ENCODE measurements at regions not wholly inside any gene's neighbourhood (a gene's known extent, or its start where the extent isn't known, plus 50 kb on each side); places are given as distances from the start of the nearest gene placed in this dataset.
"Not testable (repeated sequence)": the region's sequence is repeated elsewhere in the genome, so short reads cannot be mapped to it uniquely, and the experiment has no call there.

DNA sequence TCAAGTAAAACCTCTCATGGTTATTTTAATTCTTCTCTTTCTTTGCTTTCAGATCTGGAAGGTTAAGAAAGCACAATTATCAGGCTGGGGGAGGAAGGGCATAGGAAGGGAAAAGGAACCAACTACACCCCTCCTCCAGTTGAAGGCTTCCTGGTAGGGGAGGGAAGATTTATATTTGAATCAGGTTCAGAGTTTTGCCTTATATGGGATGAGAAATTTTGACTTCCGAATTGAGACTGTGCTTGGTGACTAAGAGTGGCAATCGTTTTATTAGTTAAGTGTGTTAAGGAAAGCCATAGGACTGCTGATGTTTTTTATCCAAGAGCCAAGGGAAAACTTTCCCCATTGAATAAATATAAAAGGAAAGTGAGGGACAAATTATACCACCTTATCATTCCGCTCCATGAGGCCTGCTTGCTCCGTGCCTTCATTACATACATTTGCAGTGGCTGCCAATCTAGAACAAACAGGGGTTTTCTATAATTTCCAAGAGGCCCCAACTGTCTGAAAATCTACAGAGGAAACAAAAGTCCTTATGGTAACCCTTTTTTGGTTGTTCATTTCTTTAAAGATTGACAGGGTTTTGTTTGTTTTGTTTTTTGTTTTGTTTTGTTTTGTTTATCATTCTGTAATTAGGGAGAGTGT lies 115.7 kb upstream of the EPB41L4A start:
- DNase-seq: no peak

DNA sequence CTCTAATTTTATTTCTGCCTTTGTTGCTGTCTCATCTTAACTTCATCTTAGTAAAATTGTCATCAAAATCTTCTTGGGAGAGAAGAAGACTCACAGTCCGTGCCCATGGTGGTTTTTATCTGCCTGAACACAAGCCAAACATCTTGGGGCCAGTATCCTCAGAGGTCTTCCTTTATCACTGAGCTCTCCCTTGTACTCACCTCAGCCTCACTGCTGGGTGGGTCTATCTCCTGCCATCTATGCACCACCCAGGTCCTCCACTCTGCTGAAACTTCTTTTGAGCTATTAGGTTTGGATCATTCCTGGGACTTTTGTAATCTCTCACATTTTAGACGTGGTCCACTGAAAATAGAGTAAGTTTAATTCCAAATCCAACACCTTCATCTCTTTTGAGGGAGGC lies 116.3 kb upstream of the EPB41L4A start:
- no peak for DNase-seq

DNA sequence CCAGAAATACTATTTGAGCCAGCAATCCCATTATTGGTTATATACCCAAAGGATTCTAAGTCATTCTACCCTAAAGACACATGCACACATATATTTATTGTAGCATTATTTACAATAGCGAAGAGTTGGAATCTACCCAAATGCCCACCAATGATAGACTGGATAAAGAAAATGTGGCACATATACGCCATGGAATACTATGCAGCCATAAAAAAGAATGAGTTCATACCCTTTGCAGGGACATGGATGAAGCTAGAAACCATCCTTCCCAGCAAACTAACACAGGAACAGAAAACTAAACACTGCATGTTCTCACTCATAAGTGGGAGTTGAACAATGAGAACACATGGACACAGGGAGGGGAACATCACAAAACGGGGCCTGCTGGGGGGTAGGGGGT lies 125.5 kb upstream of the EPB41L4A start:
- not testable (repeated sequence) for DNase-seq

DNA sequence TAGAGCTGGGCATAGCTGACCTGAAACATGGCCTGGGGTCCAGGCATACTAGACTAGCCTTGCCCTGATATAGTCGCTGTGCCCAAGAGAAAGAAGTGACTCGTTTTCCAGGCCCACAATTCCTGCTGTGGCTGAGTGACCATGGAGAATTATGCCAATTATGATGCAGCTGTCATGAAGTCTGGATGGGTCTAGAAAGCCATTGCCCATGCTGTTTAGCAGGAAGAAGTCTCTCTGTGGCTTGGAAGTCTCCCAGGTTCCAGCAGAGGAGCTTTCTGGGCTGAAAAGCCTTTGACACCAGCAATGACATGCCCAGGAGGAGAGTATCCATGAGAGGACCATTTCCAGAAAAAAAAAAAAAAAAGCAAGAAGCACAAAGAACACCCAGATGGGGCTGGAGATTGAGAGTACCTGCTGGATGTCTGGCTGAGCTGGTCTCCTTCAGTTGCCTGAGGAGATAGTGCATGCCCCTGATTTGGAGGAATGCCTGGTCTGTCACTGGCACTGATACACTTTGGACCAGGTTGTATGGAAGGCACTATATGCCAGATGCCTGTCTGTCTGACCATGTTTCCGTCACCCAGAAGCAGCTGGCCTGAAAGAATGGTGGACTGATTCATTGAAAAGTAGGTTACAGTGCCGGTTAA lies 128.0 kb upstream of the EPB41L4A start:
- no peak for DNase-seq

DNA sequence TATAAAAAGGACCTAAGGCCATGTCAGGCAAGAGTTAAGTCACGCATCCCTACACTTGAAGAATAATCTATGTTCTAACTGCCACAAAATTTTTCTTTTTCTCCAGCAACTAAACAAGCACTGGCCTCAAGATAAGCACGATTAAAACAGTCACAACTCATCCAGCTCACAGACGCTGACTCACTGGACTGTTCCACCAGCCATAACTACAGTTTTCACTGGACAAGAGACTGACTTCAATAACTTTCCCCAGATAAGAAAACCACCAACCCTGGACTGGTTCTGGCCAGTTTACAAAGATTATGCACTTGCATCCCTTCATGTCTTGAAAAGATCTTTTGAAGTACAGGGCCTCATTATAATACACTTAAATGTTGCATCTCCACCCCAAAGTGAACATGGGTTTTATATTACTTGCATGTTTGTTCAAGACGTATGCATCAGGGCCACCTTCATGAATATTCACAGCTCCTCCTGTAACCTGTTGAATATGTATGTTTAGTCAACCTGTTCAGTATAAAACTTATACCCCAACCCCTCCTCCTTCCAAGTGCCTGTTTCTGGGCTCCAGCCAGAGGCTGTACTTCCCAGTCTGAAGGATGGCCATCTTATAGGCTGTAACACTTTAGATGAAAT lies 129.3 kb upstream of the EPB41L4A start:
- no peak for DNase-seq

DNA sequence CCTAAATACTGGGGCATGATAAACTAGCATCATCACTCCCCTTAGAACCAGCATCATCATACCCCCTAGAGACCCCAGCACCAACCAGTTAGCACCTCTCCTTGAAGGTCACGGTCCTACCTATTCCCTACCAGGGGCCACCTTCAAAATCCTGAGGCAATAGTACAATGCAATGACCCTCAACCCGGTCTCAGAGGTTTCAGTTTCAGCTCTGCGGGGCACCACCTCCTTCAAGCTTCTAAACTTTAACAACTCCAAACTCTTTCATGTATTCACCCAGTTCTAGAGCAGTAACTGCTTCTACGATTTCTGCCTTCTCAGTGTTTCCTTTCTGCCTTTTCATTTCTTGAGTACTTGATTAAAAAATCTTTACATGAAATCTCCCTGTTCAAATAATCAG lies 130.1 kb upstream of the EPB41L4A start:
- no peak for DNase-seq

DNA sequence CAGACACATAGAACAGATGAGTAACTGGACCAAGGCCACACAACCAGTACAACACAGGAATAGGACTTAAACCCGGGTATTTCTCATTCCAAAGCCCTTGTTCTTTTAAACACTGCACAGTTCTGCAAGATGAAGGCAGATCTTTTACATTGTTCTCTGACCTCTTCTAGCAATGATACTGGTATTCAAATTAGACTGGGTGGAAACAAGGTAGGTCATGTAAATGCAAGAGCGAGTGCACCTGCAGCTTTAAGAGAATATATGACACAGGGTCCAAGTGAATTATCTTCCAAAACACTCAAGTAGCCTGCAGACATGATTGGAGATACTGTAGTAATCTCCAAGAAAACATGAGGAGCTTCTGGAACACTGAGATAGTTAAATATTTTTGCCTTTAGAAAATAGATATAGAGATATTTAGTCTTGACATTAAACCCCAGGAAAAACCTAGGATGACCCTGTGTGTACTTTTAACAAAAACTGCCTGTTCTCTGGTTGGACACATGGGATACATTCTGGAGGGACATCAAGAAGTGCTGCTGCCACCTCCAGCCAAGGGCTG lies 130.6 kb upstream of the EPB41L4A start:
- DNase-seq: no peak

DNA sequence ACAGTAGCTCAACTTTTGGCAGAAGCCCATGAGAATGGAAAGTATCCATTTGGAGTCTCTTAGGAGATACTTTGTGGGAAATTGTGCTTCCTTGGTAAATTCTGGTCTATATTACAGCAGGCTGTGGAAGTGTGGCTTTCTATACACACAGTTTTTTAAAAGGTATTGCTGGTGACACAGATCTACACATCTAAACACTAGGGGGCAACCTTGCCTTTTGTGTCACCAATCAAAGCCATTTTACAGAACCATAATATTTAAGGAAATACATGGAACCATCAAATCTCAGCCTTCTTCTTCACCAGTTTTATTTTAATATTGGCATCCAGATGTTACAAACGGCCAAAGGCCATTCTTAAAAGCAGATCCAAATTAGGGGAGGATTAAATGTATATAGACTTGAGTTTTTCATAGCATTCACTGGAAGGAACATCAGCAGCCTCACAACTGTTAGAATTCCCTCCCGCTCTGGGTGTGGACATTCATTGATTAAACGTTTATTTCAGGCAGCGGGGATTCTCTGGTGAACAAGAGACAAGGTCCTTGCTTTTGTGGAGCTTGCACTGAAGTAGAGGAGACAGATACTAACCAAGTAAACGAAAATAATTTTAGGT lies 132.4 kb upstream of the EPB41L4A start:
- DNase-seq: peak; percentile 69

DNA sequence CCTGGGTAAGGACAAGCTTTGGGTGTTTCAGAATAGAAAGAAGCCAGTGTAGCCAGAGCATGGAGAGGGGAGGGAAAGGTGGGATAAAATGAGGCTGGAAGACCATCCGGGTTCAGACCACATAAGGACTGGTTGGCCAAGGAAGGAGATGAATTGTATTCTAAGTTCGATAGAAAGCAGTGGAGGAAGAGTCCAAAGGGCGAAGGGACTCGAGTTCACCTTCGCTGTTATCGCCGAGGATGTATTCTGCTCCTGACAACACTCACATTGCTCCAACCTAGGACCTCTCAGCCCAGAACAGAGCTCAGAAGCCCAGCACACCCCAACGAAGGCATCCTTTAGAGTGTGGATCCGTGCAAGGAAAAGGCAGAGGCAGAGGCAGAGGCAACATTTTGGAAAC lies 133.1 kb upstream of the EPB41L4A start:
- DNase-seq: no peak

DNA sequence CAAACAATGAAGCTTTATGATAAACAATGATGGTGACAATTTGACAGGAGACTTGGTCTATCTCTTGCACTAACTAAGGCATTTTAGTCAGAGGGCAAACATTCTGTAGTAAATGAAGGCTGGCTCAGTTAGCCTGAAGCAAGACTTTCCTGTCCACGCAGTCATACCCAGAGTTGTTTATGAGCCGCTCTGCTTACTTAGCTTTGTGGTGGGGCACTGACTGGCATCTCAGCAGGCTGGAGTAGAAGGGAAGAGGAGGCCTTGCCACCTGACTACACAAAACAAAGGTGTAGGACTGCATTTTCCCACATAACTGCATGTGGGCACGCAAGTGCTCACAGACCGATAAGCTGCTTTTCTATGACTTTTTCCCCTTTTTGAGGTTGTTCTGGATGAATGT lies 133.7 kb upstream of the EPB41L4A start:
- no peak for DNase-seq

DNA sequence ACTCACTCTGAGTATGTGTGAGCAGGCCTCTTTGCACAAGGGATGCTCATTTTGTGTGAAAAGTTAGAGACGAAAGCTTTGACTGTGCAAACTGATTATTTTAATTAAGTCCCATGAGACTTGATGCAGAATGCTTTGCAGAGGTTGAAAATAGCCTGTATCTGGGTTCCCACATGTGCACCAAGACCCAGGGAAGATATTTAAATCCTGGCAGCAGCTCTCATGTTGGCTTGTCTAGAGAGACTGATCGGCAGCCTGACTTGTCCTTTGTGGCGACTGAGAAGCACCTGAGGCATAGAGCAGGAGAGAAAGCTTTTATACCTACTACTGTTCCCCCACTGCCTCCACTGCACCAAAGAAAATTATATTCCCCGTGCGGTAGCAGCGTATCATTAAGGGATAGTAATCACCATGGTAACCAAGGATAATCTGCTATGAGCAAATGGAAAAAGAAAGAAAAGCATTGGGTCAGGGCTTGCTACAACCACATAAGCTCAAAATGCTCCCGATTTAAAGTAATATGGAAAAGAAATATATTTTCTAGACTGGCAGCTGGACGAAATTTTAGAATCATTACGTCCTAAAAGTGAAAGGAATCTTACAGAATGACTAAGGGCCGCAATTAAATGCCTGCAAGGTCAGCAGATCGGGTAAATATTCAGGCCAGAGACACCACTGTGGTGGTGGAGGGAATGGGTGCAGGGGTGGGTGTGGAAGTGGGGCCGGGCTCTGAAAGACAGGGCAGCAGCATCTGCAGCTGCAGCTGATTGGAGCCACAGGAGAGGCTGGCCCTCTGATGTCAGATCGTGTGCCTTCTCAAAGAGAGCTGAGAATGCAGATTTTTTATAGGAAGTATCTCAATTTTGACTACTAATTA lies 135.3 kb upstream of the EPB41L4A start:
- DNase-seq: peak; percentile 32

DNA sequence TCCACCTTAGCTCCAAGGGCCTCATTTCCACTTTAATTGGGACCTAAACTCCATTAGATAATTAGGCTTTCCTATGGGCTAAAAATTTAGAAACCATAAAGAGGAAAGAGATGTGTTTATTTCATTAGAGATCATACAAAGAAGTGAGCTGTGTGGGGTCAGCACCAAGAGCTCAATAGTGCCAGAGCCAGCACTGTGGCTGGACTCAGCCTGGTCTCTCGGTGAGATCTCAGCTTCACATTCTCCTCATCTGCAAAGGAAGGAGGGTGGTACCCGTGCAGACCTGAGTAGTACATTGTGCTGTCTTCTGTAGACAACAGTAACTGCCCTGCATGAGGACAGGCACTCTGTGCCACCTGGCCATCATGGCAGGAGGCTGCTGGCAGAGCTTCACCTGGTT lies 136.1 kb upstream of the EPB41L4A start:
- DNase-seq: no peak

DNA sequence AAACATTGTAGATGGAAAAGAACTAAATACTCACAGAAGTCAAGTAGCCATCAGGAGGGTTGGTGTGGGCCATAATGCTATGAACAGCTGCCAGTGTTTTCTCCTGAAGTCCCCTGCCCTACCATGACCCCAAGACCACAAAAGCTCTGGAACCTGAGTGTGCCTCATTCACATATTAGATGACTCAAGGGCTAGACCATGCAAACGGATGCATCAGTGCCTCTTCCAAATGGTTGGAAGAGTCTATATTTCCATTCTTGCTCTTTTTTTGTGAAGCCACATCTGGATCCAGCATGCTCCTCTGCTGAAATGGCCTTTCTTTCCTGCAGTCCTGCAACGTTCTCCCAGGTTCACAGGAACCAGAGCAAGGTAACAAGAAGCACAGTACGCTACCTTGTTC lies 136.6 kb upstream of the EPB41L4A start:
- no peak for DNase-seq

DNA sequence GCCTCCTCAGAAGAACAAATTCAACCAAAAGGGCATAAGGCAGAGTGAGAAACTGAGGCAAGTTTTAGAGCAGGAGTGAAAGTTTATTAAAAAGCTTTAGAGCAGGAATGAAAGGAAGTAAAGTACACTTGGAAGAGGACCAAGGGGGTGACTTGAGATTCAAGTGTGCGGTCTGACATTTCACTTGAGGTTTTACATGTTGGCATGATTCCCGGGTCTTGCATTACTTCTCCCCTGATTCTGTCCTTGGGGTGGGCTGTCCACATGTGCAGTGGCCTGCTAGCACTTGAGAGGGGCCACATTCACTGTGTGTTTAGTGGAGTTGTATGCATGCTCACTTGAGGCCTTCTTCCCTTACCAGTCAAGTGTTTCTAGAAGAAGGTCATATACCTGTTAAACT lies 140.4 kb upstream of the EPB41L4A start:
- not testable (repeated sequence) for DNase-seq

DNA sequence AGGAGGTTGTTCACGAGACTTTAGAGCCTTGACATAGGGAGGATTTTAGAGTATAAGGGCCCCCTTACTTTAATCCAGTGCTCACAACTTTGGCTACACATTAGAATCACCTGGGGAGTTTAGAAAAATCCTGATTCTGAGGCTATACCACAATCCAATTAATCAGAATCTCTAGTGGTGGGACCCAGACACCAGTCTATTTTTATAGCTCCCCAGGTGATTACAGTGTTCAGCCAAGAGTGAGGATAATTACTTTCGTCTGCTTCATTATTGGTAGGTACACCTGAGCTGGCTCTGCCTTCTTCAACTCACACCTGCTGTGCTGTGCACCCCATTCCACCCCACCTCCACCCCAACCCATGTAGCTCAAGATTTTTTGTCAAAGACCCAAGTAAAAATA lies 141.3 kb upstream of the EPB41L4A start:
- DNase-seq: no peak

DNA sequence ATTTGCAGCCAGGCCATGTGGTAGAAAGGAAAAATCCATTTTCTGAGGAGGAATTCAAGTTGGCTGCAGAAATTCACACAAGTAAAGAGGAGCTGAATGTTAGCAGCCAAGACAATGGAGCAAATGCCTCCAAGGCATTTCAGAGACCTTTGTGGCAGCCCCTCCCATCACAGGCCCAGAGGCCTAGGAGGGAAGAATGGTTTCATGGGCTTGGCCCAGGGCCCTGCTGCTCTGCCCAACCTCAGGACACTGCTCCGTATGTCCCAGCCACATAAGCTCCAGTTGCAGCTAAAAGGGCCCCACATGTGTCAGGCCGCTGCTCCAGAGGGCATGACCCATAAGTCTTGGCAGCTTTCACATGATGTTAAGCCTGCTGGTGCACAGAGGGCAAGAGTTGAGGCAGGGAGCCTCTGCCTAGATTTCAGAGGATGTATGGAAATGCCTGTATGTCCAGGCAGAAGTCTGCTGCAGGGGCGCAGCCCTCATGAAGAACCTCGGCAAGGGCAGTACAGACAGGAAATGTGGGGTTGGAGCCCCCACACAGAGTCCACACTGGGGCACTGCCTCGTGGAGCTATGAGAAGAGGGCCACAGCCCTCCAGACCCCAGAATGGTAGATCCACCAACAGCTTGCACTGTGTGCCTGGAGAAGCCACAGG lies 144.2 kb upstream of the EPB41L4A start:
- DNase-seq: no peak

DNA sequence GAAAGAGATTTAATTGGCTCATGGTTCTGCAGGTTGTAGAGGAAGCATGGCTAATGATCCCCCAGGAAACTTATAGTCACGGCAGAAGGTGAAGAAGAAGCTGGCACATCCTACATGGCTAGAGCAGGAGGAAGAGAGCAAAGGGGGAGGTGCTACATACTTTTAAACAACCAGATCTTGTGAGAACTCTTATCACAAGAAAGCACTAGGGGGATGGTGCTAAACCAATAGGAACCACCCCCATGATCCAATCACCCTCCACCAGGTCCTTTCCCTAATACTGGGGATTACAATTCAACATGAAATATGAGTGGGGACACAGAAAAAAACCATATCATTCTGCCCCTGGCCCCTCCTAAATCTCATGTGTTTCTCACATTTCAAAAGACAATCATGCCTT lies 147.2 kb upstream of the EPB41L4A start:
- DNase-seq: no peak

DNA sequence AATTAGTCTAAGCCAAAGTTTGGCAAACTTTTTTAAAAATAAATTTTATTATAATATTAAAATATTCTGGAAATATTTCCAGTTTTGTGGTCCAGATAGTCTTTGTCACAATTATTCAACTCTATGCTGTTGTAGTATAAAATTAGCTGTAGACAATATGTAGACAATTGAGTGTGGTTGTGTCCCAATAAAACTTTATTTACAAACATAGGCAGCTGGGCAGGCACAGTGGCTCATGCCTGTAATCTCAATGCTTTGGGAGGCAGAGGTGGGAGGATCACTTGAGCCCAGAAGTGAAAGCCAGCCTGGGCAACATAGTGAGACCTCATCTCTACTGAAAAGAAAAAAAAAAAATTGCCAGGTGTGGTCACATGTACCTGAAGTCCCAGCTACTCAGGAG lies 150.5 kb upstream of the EPB41L4A start:
- DNase-seq: no peak

DNA sequence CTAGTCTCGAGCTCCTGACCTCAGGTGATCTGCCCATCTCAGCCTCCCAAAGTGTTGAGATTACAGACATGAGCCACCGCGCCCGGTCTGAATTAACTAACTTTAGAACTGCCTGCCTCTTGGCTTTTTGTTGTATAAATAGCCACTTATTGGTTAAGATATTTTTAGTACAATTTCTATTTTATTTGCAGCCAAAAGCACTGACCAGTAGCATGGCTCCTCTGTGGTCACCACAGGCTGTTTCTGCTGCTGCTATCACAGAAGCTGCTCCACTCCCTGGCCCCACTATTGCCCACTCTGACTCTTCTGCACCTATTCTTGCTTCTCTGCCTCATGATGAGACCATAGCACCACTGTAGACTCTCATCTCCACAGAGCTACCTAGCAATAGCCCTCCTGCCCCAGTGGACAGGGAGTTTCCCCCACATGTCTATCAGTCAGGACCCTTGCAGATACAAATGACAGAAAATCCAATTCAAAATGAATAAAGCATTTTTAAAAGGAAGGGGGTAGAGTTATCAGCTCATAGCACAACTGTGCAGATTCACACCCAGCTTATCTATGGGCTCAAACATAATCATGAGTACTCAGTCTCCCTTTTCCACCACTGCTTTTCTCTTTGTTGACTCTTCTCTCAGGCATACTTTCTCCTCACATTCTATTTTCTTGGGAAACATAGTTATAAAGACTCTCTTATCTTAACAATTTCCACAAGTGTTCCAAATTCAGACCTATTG lies 151.8 kb upstream of the EPB41L4A start:
- DNase-seq: no peak

DNA sequence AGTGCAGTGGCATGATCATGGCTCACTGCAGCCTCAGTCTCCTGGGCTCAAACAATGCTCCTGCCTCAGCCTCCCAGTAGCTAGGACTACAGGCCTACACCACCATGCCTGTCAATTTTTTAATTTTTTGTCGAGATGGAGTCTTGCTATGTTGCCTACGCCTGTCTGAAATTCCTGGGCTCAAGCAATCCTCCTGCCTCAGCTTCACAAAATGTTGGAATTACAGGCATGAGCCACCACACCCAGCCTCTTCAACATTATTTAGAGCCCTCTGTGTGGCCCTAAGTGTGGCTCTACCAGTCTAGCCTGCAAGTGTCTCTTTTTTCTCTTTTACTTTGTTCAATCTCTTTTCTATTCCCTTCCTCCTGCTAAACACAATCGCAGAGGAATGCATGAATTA lies 154.4 kb upstream of the EPB41L4A start:
- DNase-seq: no peak

DNA sequence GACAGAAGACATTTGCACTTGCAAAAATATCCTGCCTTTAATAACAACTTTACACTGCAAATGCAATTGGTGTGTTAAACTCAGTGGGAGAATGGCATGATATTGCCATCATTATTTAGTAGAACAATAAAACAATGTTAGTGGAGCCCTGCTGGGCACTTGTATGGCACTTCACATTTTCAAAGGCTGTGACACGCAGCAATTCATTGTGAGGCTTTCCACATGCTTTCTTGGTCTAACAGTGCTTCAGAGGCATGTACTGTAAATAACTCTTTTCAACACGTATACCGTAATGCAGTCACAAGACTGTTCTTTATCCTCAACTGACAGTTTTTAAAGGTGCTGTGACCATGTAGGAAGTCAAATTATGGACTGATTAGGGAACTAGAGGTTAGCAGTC lies 155.5 kb upstream of the EPB41L4A start:
- peak; percentile 55 for DNase-seq
